ENCODE measurements at regions not wholly inside any gene's neighbourhood (a gene's known extent, or its start where the extent isn't known, plus 50 kb on each side); places are given as distances from the start of the nearest gene placed in this dataset.

DNA sequence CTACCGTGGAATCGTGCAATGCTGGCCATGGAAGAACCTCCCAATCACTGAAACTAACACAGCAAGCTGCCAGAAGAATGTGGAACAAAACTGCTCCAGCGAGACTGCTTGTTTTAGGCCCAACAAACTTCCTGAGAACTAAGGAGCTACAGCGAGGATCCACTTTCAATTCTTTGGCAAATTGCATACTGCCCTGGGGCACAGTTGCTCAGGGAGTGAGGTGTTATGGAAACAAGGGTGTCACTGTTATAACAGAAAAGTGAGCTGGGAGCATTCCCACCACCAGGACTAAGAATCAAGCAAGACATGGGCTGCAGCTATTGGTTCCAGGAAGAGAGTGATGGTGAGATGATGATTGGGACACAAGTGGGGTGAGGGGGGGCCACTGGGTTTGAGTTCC, 1606.1 kb upstream of the FLRT2 start:
- Histone ChIP-seq H3K27ac (ENCODE audit: low read depth in 1 of 2, low read length in 1 of 2) (no peak overlapping the region), H3K4me3 (no peak overlapping the region), H3K9ac (ENCODE audit: insufficient read depth in 1 of 2, low read length in 2 of 2) (no peak overlapping the region), H3K9me3 (ENCODE audit: control insufficient read depth in 4 of 4, insufficient read depth in 3 of 4, low read length in 3 of 4) (no peaks in the 10 kb centered on the region), H3K36me3 (ENCODE audit: control insufficient read depth in 4 of 4, insufficient read depth in 4 of 4, low read length in 4 of 4) (no peaks in the 10 kb centered on the region), H3K4me1 (ENCODE audit: control insufficient read depth in 5 of 5, insufficient read depth in 5 of 5, low read length in 5 of 5) (no peaks in the 10 kb centered on the region), H3K27me3 (ENCODE audit: control insufficient read depth in 3 of 3, insufficient read depth in 3 of 3, low read length in 2 of 3) (no peaks in the 10 kb centered on the region)
- WGBS, 2 donors, result 85 to 92% methylated on average over 4 of the region's 4 CpGs
- no peak for ATAC-seq (ENCODE audit: insufficient read depth, low FRiP score)
- DNase-seq, result no peak
- TF ChIP-seq CTCF (IDR thresholded peaks at IDR 0.05; ENCODE audit: control extremely low read depth, extremely low read depth), result no peak

DNA sequence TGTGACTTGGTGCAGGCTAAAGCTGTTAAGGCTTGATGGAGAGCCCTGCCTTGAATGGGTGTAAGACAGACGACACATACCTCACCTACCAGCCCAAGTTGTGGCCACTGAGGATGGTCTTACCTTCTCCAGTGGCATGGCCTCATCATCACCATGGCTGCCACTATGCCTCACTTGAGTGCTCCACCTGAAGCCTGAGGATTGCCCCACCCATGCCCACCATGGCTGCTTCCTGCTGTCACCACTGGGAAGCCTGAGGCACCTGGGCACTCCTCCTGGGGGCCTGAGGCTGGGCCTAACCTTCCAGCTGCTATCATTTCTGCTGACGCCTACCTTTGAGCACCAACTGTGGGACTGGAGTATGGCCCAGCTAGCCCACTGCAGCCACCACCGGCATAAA, 1605.7 kb upstream of the FLRT2 start:
- Histone ChIP-seq H3K9me3 (ENCODE audit: control insufficient read depth in 4 of 4, insufficient read depth in 3 of 4, low read length in 3 of 4) (no peaks in the 10 kb centered on the region), H3K4me3 (no peak overlapping the region), H3K27me3 (ENCODE audit: control insufficient read depth in 3 of 3, insufficient read depth in 3 of 3, low read length in 2 of 3) (no peaks in the 10 kb centered on the region), H3K9ac (ENCODE audit: insufficient read depth in 1 of 2, low read length in 2 of 2) (no peak overlapping the region), H3K4me1 (ENCODE audit: control insufficient read depth in 5 of 5, insufficient read depth in 5 of 5, low read length in 5 of 5) (no peaks in the 10 kb centered on the region), H3K27ac (ENCODE audit: low read depth in 1 of 2, low read length in 1 of 2) (no peak overlapping the region), H3K36me3 (ENCODE audit: control insufficient read depth in 4 of 4, insufficient read depth in 4 of 4, low read length in 4 of 4) (no peaks in the 10 kb centered on the region)
- DNase-seq (no peak), ATAC-seq (ENCODE audit: insufficient read depth, low FRiP score) (no peak)
- TF ChIP-seq CTCF (IDR thresholded peaks at IDR 0.05; ENCODE audit: control extremely low read depth, extremely low read depth), result no peak
- 64 to 87% methylated on average over 3 of the region's 3 CpGs for whole genome bisulfite sequencing, 2 donors

DNA sequence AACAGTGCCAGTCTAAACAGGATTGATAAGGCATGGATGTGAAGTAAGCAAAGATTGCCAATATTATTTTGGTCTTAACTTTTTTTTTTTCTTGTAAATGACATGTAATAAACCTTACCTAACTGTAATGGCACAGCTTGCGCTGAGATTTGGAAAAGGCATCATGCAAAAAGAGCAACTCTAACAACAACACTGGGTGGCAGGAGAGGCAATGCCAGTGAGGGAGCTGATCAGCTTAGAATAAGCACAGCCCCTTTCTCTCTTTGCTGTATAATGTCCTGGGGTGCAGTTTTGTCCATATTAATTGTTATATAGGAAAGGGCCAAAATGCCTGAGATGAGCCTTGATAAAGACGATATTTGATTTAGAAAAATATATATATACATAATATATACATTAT, 1589.7 kb upstream of the FLRT2 start:
- H3K9ac ChIP-seq (ENCODE audit: insufficient read depth in 1 of 2, low read length in 2 of 2), result no peak overlapping the region
- H3K4me3 ChIP-seq, result no peak overlapping the region
- TF ChIP-seq CTCF (IDR thresholded peaks at IDR 0.05; ENCODE audit: control extremely low read depth, extremely low read depth), result no peak
- H3K27me3 ChIP-seq (ENCODE audit: control insufficient read depth in 3 of 3, insufficient read depth in 3 of 3, low read length in 2 of 3), result no peaks in the 10 kb centered on the region
- no peak overlapping the region for H3K27ac ChIP-seq (ENCODE audit: low read depth in 1 of 2, low read length in 1 of 2)
- peak in 1 of 3 donors; percentile 21 for DNase-seq
- peaks cover 0 to 6% (median 2%) of the 10 kb centered on the region in 4 donors for H3K9me3 ChIP-seq (ENCODE audit: control insufficient read depth in 4 of 4, insufficient read depth in 3 of 4, low read length in 3 of 4)
- H3K4me1 ChIP-seq (ENCODE audit: control insufficient read depth in 5 of 5, insufficient read depth in 5 of 5, low read length in 5 of 5), result no peaks in the 10 kb centered on the region
- WGBS, 2 donors, result 84 to 96% methylated on average over 2 of the region's 2 CpGs
- H3K36me3 ChIP-seq (ENCODE audit: control insufficient read depth in 4 of 4, insufficient read depth in 4 of 4, low read length in 4 of 4), result no peaks in the 10 kb centered on the region
- no peak for ATAC-seq (ENCODE audit: insufficient read depth, low FRiP score)

- Histone ChIP-seq H3K9me3 (ENCODE audit: control insufficient read depth in 4 of 4, insufficient read depth in 3 of 4, low read length in 3 of 4) (peaks cover 0 to 4% (median 2%) of the 10 kb centered on the region in 4 donors), H3K27ac (ENCODE audit: low read depth in 1 of 2, low read length in 1 of 2) (no peak overlapping the region), H3K4me1 (ENCODE audit: control insufficient read depth in 5 of 5, insufficient read depth in 5 of 5, low read length in 5 of 5) (no peaks in the 10 kb centered on the region), H3K4me3 (no peak overlapping the region), H3K36me3 (ENCODE audit: control insufficient read depth in 4 of 4, insufficient read depth in 4 of 4, low read length in 4 of 4) (no peaks in the 10 kb centered on the region), H3K27me3 (ENCODE audit: control insufficient read depth in 3 of 3, insufficient read depth in 3 of 3, low read length in 2 of 3) (no peaks in the 10 kb centered on the region), H3K9ac (ENCODE audit: insufficient read depth in 1 of 2, low read length in 2 of 2) (no peak overlapping the region)
- TF ChIP-seq CTCF (IDR thresholded peaks at IDR 0.05; ENCODE audit: control extremely low read depth, extremely low read depth), result no peak
- ATAC-seq (ENCODE audit: insufficient read depth, low FRiP score), result no peak
- DNase-seq, result no peak
- 93 to 97% methylated on average over 1 of the region's 1 CpG for WGBS, 2 donors
These were observed 1571.6 kb upstream of the FLRT2 start for GRCh38 chr14:83958359-83958758.
